ENCODE measurements at regions not wholly inside any gene's neighbourhood (a gene's known extent, or its start where the extent isn't known, plus 50 kb on each side); places are given as distances from the start of the nearest gene placed in this dataset.

DNA sequence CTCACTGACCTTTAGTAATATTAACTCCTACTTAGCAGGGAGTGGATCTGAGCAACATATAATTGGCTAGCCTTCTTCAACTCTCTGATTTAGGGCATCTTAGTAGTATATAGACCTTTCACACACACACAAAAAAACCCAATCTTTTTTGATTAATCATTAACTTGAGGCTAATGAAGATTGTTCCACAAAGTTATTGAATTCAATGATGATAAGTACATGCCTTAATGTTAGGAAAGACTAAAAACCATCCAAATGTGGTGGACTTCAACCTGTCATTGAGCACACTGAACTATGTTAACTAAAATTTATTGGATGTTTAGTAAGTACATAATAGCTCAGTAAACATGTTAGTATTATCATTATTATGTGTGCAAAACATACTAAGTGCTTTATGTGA is 179.4 kb upstream of the SLC25A13 start:
- Histone ChIP-seq H3K4me1 (ENCODE audit: control insufficient read depth in 2 of 3, insufficient read depth in 2 of 3, low read depth in 1 of 3, low read length in 3 of 3) (no peaks in the 10 kb centered on the region), H3K36me3 (ENCODE audit: control insufficient read depth in 2 of 3, insufficient read depth in 3 of 3, low read length in 3 of 3) (no peaks in the 10 kb centered on the region), H3K27ac (ENCODE audit: low read depth in 2 of 2, low read length in 2 of 2) (no peak overlapping the region), H3K9me3 (ENCODE audit: control insufficient read depth in 2 of 3, insufficient read depth in 1 of 3, low read length in 3 of 3) (no peaks in the 10 kb centered on the region), H3K9ac (ENCODE audit: low read length in 3 of 3) (no peak overlapping the region), H3K4me3 (ENCODE audit: low read length in 3 of 3) (no peak overlapping the region), H3K27me3 (ENCODE audit: control insufficient read depth, insufficient read depth, low read length) (no peaks in the 10 kb centered on the region)
- DNase-seq (no peak), FAIRE-seq (no peak)
- no peak for TF ChIP-seq CTCF (IDR thresholded peaks at IDR 0.05; ENCODE audit: borderline replicate concordance, extremely low read depth, insufficient read depth)
- intact Hi-C loops (cut with DNase I), result no loop called here

- DNase-seq, result no peak
- H3K4me1 ChIP-seq (ENCODE audit: control insufficient read depth in 2 of 3, insufficient read depth in 2 of 3, low read depth in 1 of 3, low read length in 3 of 3), result no peaks in the 10 kb centered on the region
- intact Hi-C loops (cut with DNase I), result no loop called here
- H3K36me3 ChIP-seq (ENCODE audit: control insufficient read depth in 2 of 3, insufficient read depth in 3 of 3, low read length in 3 of 3), result no peaks in the 10 kb centered on the region
- no peak overlapping the region for H3K4me3 ChIP-seq (ENCODE audit: low read length in 3 of 3)
- no peak overlapping the region for H3K27ac ChIP-seq (ENCODE audit: low read depth in 2 of 2, low read length in 2 of 2)
- H3K9me3 ChIP-seq (ENCODE audit: control insufficient read depth in 2 of 3, insufficient read depth in 1 of 3, low read length in 3 of 3), result no peaks in the 10 kb centered on the region
- no peak for FAIRE-seq
- no peaks in the 10 kb centered on the region for H3K27me3 ChIP-seq (ENCODE audit: control insufficient read depth, insufficient read depth, low read length)
- no peak for TF ChIP-seq CTCF (IDR thresholded peaks at IDR 0.05; ENCODE audit: borderline replicate concordance, extremely low read depth, insufficient read depth)
- no peak overlapping the region for H3K9ac ChIP-seq (ENCODE audit: low read length in 3 of 3)
These were observed 177.6 kb upstream of the SLC25A13 start for GRCh38 chr7:96499532-96499931.

DNA sequence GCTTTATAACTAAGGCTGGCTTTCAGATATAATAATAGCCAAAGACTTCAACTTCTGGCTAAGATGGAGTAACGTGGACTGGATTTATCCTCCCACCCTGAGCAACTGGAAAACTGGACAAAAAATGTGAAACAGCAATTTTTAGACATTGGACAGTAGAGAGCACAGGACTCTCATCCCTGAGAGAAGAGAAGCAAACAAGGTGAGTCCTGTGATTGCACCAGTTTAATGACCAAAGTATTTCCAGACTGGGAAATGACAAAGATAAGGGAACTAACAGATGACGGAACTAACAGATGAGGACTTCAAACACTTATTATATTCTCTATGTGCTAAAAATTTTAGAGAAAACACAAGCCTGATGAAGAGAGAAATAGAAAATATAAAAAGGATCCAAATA is 175.7 kb upstream of the SLC25A13 start:
- Histone ChIP-seq H3K27me3 (ENCODE audit: control insufficient read depth, insufficient read depth, low read length) (no peaks in the 10 kb centered on the region), H3K4me1 (ENCODE audit: control insufficient read depth in 2 of 3, insufficient read depth in 2 of 3, low read depth in 1 of 3, low read length in 3 of 3) (no peaks in the 10 kb centered on the region), H3K9me3 (ENCODE audit: control insufficient read depth in 2 of 3, insufficient read depth in 1 of 3, low read length in 3 of 3) (no peaks in the 10 kb centered on the region), H3K9ac (ENCODE audit: low read length in 3 of 3) (no peak overlapping the region), H3K4me3 (ENCODE audit: low read length in 3 of 3) (no peak overlapping the region), H3K27ac (ENCODE audit: low read depth in 2 of 2, low read length in 2 of 2) (no peak overlapping the region), H3K36me3 (ENCODE audit: control insufficient read depth in 2 of 3, insufficient read depth in 3 of 3, low read length in 3 of 3) (no peaks in the 10 kb centered on the region)
- FAIRE-seq (no peak), DNase-seq (no peak)
- TF ChIP-seq CTCF (IDR thresholded peaks at IDR 0.05; ENCODE audit: borderline replicate concordance, extremely low read depth, insufficient read depth), result no peak
- intact Hi-C loops (cut with DNase I), result no loop called here

DNA sequence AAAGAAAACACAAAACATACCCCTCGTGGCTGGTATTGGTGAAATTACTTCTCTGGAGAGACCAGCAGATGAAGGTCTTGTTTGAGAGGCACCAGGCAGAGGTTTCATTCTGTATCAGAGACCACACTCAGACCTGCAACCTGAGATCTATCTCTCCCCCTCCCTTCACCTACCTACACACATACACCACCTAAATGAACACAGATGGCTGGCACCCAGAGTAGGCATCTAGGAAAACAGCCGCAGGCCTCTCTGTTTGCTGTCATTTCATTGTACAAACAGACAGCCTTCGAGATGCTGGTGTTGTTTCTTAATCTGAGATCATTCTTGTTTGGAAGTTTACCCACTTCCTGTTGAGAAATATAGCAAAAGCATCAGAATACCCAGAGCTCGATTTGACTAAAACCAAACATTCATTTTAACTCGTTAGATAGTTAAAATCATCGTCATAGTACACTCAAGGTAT is 173.9 kb upstream of the SLC25A13 start:
- no peaks in the 10 kb centered on the region for H3K9me3 ChIP-seq (ENCODE audit: control insufficient read depth in 2 of 3, insufficient read depth in 1 of 3, low read length in 3 of 3)
- H3K27ac ChIP-seq (ENCODE audit: low read depth in 2 of 2, low read length in 2 of 2), result no peak overlapping the region
- no peak for FAIRE-seq
- no peak overlapping the region for H3K9ac ChIP-seq (ENCODE audit: low read length in 3 of 3)
- DNase-seq, result no peak
- no peaks in the 10 kb centered on the region for H3K36me3 ChIP-seq (ENCODE audit: control insufficient read depth in 2 of 3, insufficient read depth in 3 of 3, low read length in 3 of 3)
- no peaks in the 10 kb centered on the region for H3K4me1 ChIP-seq (ENCODE audit: control insufficient read depth in 2 of 3, insufficient read depth in 2 of 3, low read depth in 1 of 3, low read length in 3 of 3)
- intact Hi-C loops (cut with DNase I), result no loop called here
- H3K4me3 ChIP-seq (ENCODE audit: low read length in 3 of 3), result no peak overlapping the region
- TF ChIP-seq CTCF (IDR thresholded peaks at IDR 0.05; ENCODE audit: borderline replicate concordance, extremely low read depth, insufficient read depth), result no peak
- H3K27me3 ChIP-seq (ENCODE audit: control insufficient read depth, insufficient read depth, low read length), result no peaks in the 10 kb centered on the region
